ENCODE measurements at regions not wholly inside any gene's neighbourhood (a gene's known extent, or its start where the extent isn't known, plus 50 kb on each side); places are given as distances from the start of the nearest gene placed in this dataset.

DNA sequence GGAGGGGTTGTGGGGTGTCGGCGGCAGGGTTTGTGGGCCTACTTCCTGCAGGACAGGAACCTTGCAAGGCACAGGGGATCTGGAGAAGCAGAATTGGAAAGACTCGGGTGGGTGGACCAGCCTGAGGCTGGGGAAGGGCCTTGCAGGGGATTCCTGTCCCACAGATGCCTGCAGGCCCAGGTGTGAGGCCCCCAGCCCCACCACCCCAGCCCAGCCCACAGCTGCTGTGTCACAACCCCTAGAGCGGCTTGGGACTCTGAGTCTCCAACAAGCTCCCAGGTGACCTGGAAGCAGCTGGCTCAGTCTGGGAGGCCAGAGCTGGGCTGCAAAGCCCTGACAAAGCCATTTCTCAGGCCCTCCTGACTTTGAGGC lies 93.1 kb downstream of the ZFP36L2 start:
- Histone ChIP-seq H2AFZ (ENCODE audit: low read depth, low read length) (peak overlapping the region; percentile 94), H3K27me3 (ENCODE audit: low read depth, low read length) (no peaks in the 10 kb centered on the region), H3K9ac (ENCODE audit: low read length) (no peak overlapping the region; the same call in 1 of the 2 replicates), H3K4me3 (ENCODE audit: low read length) (no peak overlapping the region), H3K27ac (ENCODE audit: low read length) (no peak overlapping the region), H3K4me2 (ENCODE audit: low read length) (0 out of 2 replicates have a peak overlapping the region, but pooled peaks have one; percentile 38), H3K9me3 (ENCODE audit: insufficient read depth, low read length) (peaks cover 5% of the 10 kb centered on the region; the same call in 1 of the 2 replicates), H3K36me3 (replicated peaks; ENCODE audit: low read depth, low read length) (no peaks in the 10 kb centered on the region), H3K79me2 (ENCODE audit: low read length) (no peaks in the 10 kb centered on the region), H3K4me1 (ENCODE audit: low read length) (peaks cover 49% of the 10 kb centered on the region), H4K20me1 (ENCODE audit: insufficient read depth, low read length) (no peaks in the 10 kb centered on the region)
- TF ChIP-seq EZH2phosphoT487 (IDR thresholded peaks at IDR 0.05; ENCODE audit: low read depth) = no peak

DNA sequence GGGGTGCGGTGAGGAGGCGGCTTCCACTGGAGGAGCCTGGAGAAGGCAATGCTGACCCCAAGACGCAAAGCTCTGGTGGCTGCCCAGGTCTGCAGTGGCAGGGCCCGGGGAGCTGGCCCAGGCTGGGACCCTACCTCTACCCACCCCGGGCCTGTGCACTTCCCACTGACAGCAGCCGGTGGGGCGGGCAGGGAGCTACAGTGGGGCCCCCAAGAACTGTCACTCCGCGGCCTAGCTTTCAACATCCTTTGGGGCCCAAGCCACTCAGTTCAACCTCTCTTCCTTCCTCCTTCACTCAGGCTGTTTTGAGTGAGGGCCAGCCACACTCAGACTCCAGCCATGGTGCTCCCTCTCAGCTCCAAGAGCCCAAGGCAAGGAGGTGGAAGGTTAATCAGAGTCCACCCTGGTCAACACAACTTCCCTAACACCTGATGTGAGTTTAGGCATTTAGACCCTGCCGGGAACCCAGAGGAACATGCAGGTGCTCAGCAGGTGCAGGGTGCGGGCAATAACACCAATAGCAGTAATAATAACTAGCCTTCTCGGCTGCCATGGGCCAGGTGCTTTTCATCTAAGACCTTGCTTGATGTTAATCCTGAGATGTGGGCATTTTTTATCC lies 93.6 kb downstream of the ZFP36L2 start:
- TF ChIP-seq, protein P1, sequence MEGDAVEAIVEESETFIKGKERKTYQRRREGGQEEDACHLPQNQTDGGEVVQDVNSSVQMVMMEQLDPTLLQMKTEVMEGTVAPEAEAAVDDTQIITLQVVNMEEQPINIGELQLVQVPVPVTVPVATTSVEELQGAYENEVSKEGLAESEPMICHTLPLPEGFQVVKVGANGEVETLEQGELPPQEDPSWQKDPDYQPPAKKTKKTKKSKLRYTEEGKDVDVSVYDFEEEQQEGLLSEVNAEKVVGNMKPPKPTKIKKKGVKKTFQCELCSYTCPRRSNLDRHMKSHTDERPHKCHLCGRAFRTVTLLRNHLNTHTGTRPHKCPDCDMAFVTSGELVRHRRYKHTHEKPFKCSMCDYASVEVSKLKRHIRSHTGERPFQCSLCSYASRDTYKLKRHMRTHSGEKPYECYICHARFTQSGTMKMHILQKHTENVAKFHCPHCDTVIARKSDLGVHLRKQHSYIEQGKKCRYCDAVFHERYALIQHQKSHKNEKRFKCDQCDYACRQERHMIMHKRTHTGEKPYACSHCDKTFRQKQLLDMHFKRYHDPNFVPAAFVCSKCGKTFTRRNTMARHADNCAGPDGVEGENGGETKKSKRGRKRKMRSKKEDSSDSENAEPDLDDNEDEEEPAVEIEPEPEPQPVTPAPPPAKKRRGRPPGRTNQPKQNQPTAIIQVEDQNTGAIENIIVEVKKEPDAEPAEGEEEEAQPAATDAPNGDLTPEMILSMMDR (IDR thresholded peaks at IDR 0.05; ENCODE audit: low read depth, low read length) = no peak
- no peak for TF ChIP-seq EZH2phosphoT487 (IDR thresholded peaks at IDR 0.05; ENCODE audit: low read depth)
- Histone ChIP-seq H3K27ac (ENCODE audit: low read length) (no peak overlapping the region), H3K36me3 (replicated peaks; ENCODE audit: low read depth, low read length) (no peaks in the 10 kb centered on the region), H4K20me1 (ENCODE audit: insufficient read depth, low read length) (no peaks in the 10 kb centered on the region), H3K4me1 (ENCODE audit: low read length) (peaks cover 49% of the 10 kb centered on the region), H3K9ac (ENCODE audit: low read length) (no peak overlapping the region), H3K9me3 (ENCODE audit: insufficient read depth, low read length) (peaks cover 5% of the 10 kb centered on the region; the same call in 1 of the 2 replicates), H3K79me2 (ENCODE audit: low read length) (no peaks in the 10 kb centered on the region), H3K27me3 (ENCODE audit: low read depth, low read length) (no peaks in the 10 kb centered on the region), H3K4me3 (ENCODE audit: low read length) (no peak overlapping the region), H2AFZ (ENCODE audit: low read depth, low read length) (peak overlapping the region; percentile 94), H3K4me2 (ENCODE audit: low read length) (peak overlapping the region; percentile 15; the same call in 1 of the 2 replicates)

DNA sequence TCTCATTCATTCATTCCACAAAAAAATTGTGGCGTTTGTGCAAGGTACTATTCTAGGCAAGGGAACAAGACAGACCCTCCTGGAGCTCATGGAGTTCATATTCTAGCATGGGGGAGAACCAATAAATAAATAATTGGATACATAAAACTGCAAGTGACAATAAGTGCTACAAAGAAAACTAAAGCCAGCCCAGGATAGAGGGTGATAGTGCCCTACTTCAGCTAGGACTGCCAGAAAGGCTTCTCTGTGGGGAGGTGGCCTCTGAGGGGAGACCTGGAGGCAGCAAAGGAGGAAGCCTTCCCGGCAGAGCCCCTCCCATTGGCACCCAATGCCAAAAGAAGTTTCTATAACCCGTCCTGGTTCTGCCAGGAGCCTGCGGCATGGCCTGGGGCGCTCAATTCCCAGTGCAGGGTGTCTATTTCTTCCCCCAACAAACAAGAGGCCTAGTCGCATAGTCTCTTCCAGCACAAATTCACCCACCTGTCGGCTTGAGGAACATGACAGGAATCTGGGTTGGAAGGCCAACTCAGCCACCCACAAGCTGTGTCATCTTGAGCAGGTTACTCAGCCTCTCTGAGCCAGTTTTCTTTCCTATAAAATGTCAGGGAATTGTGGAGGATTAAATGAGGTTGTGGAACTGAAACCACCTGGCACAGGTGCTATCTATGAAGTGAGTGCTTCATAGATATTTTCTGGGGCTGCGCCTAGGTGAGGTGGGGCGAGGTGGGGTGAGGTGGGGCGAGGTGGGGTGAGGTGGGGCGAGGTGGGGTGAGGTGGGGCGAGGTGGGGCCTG lies 94.3 kb downstream of the ZFP36L2 start:
- H3K4me2 ChIP-seq (ENCODE audit: low read length) = peak overlapping the region; percentile 69
- peak overlapping the region; percentile 60 for H3K27ac ChIP-seq (ENCODE audit: low read length)
- H3K27me3 ChIP-seq (ENCODE audit: low read depth, low read length) = no peaks in the 10 kb centered on the region
- TF ChIP-seq, protein P1 (IDR thresholded peaks at IDR 0.05; ENCODE audit: low read depth, low read length) = no peak
- H3K36me3 ChIP-seq (replicated peaks; ENCODE audit: low read depth, low read length) = no peaks in the 10 kb centered on the region
- H3K4me1 ChIP-seq (ENCODE audit: low read length) = peaks cover 51% of the 10 kb centered on the region
- H3K79me2 ChIP-seq (ENCODE audit: low read length) = no peaks in the 10 kb centered on the region
- peak overlapping the region; percentile 44 for H3K4me3 ChIP-seq (ENCODE audit: low read length)
- H3K9me3 ChIP-seq (ENCODE audit: insufficient read depth, low read length) = peaks cover 5% of the 10 kb centered on the region; the same call in 1 of the 2 replicates
- no peaks in the 10 kb centered on the region for H4K20me1 ChIP-seq (ENCODE audit: insufficient read depth, low read length)
- H3K9ac ChIP-seq (ENCODE audit: low read length) = peak overlapping the region; percentile 63; the same call in 1 of the 2 replicates
- peak overlapping the region; percentile 48; the same call in 1 of the 2 replicates for H2AFZ ChIP-seq (ENCODE audit: low read depth, low read length)

- Histone ChIP-seq H4K20me1 (ENCODE audit: insufficient read depth, low read length) (no peaks in the 10 kb centered on the region), H3K4me1 (ENCODE audit: low read length) (peaks cover 47% of the 10 kb centered on the region), H3K36me3 (replicated peaks; ENCODE audit: low read depth, low read length) (no peaks in the 10 kb centered on the region), H3K9me3 (ENCODE audit: insufficient read depth, low read length) (peaks cover 5% of the 10 kb centered on the region; the same call in 1 of the 2 replicates), H3K27me3 (ENCODE audit: low read depth, low read length) (0 out of 2 replicates have a peak, but pooled peaks cover 5% of the 10 kb centered on the region), H3K4me2 (ENCODE audit: low read length) (peak overlapping the region; percentile 69), H3K4me3 (ENCODE audit: low read length) (peak overlapping the region; percentile 44), H2AFZ (ENCODE audit: low read depth, low read length) (peak overlapping the region; percentile 48), H3K79me2 (ENCODE audit: low read length) (no peaks in the 10 kb centered on the region), H3K27ac (ENCODE audit: low read length) (peak overlapping the region; percentile 60), H3K9ac (ENCODE audit: low read length) (peak overlapping the region; percentile 63)
- TF ChIP-seq, protein P1 (IDR thresholded peaks at IDR 0.05; ENCODE audit: low read depth, low read length) = peak; percentile 87
- TF ChIP-seq EZH2phosphoT487 (IDR thresholded peaks at IDR 0.05; ENCODE audit: low read depth) = no peak
These were observed 95.1 kb downstream of the ZFP36L2 start for GRCh38 chr2:43131051-43131889.
